ENCODE measurements at regions not wholly inside any gene's neighbourhood (a gene's known extent, or its start where the extent isn't known, plus 50 kb on each side); places are given as distances from the start of the nearest gene placed in this dataset.

GRCh38 chr13:111484141-111484925 is 163.9 kb downstream of the TEX29 start:
- no peak overlapping the region for H3K9ac ChIP-seq (ENCODE audit: insufficient read depth in 1 of 2, low read length in 2 of 2)
- H3K9me3 ChIP-seq (ENCODE audit: control insufficient read depth in 4 of 4, insufficient read depth in 3 of 4, low read length in 3 of 4): peaks cover 0 to 25% (median 4%) of the 10 kb centered on the region in 4 donors
- ATAC-seq (ENCODE audit: insufficient read depth, low FRiP score) (no peak), DNase-seq (no peak)
- TF ChIP-seq CTCF (IDR thresholded peaks at IDR 0.05; ENCODE audit: control extremely low read depth, extremely low read depth): no peak
- WGBS, 2 donors: 78 to 84% methylated on average over 22 of the region's 22 CpGs
- no peaks in the 10 kb centered on the region for H3K36me3 ChIP-seq (ENCODE audit: control insufficient read depth in 4 of 4, insufficient read depth in 4 of 4, low read length in 4 of 4)
- no peak overlapping the region for H3K27ac ChIP-seq (ENCODE audit: low read depth in 1 of 2, low read length in 1 of 2)
- H3K4me1 ChIP-seq (ENCODE audit: control insufficient read depth in 5 of 5, insufficient read depth in 5 of 5, low read length in 5 of 5): no peaks in the 10 kb centered on the region
- H3K27me3 ChIP-seq (ENCODE audit: control insufficient read depth in 3 of 3, insufficient read depth in 3 of 3, low read length in 2 of 3): no peaks in the 10 kb centered on the region
- no peak overlapping the region for H3K4me3 ChIP-seq

DNA sequence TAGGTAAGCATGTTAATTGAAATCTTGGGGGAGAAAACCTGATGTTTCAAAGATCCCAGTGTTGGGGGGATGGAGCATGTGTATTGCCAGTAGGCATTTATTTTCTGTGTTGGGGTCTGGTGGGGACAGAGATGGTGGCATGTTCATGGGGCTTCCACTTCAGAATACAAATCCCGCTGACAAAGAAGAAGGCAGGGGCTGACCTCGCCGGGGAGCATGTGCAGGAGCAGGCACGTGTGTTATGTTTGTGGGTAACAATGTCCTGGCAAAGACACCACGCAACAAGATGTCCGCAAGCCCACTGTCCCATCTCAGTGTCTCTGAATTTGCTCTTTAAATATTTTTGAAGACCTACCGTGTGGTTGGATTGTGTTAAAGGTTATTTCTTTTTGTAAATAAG is 164.5 kb downstream of the TEX29 start:
- H3K27ac ChIP-seq (ENCODE audit: low read depth in 1 of 2, low read length in 1 of 2): no peak overlapping the region
- 90 to 93% methylated on average over 7 of the region's 7 CpGs for WGBS, 2 donors
- DNase-seq (no peak), ATAC-seq (ENCODE audit: insufficient read depth, low FRiP score) (no peak)
- peaks cover 0 to 26% (median 4%) of the 10 kb centered on the region in 4 donors for H3K9me3 ChIP-seq (ENCODE audit: control insufficient read depth in 4 of 4, insufficient read depth in 3 of 4, low read length in 3 of 4)
- H3K9ac ChIP-seq (ENCODE audit: insufficient read depth in 1 of 2, low read length in 2 of 2): no peak overlapping the region
- no peaks in the 10 kb centered on the region for H3K27me3 ChIP-seq (ENCODE audit: control insufficient read depth in 3 of 3, insufficient read depth in 3 of 3, low read length in 2 of 3)
- no peak overlapping the region for H3K4me3 ChIP-seq
- H3K36me3 ChIP-seq (ENCODE audit: control insufficient read depth in 4 of 4, insufficient read depth in 4 of 4, low read length in 4 of 4): no peaks in the 10 kb centered on the region
- TF ChIP-seq CTCF (IDR thresholded peaks at IDR 0.05; ENCODE audit: control extremely low read depth, extremely low read depth): no peak
- H3K4me1 ChIP-seq (ENCODE audit: control insufficient read depth in 5 of 5, insufficient read depth in 5 of 5, low read length in 5 of 5): no peaks in the 10 kb centered on the region

- TF ChIP-seq CTCF (IDR thresholded peaks at IDR 0.05; ENCODE audit: control extremely low read depth, extremely low read depth): no peak
- no peak for ATAC-seq (ENCODE audit: insufficient read depth, low FRiP score)
- Histone ChIP-seq H3K27me3 (ENCODE audit: control insufficient read depth in 3 of 3, insufficient read depth in 3 of 3, low read length in 2 of 3) (no peaks in the 10 kb centered on the region), H3K4me1 (ENCODE audit: control insufficient read depth in 5 of 5, insufficient read depth in 5 of 5, low read length in 5 of 5) (no peaks in the 10 kb centered on the region), H3K9ac (ENCODE audit: insufficient read depth in 1 of 2, low read length in 2 of 2) (no peak overlapping the region), H3K9me3 (ENCODE audit: control insufficient read depth in 4 of 4, insufficient read depth in 3 of 4, low read length in 3 of 4) (peaks cover 0 to 26% (median 4%) of the 10 kb centered on the region in 4 donors), H3K4me3 (no peak overlapping the region), H3K36me3 (ENCODE audit: control insufficient read depth in 4 of 4, insufficient read depth in 4 of 4, low read length in 4 of 4) (no peaks in the 10 kb centered on the region), H3K27ac (ENCODE audit: low read depth in 1 of 2, low read length in 1 of 2) (no peak overlapping the region)
- 88 to 91% methylated on average over 20 of the region's 20 CpGs for WGBS, 2 donors
- DNase-seq: no peak
These were observed 165.2 kb downstream of the TEX29 start for GRCh38 chr13:111485491-111486250.
